ENCODE measurements at regions not wholly inside any gene's neighbourhood (a gene's known extent, or its start where the extent isn't known, plus 50 kb on each side); places are given as distances from the start of the nearest gene placed in this dataset.

- no peak for DNase-seq
These were observed 1273.4 kb downstream of the TBC1D22A start for GRCh38 chr22:48035897-48036296.

- no peak for DNase-seq
These were observed 1269.1 kb downstream of the TBC1D22A start for GRCh38 chr22:48031589-48031988.

GRCh38 chr22:48025096-48025495 lies 1262.6 kb downstream of the TBC1D22A start:
- no peak for DNase-seq

DNA sequence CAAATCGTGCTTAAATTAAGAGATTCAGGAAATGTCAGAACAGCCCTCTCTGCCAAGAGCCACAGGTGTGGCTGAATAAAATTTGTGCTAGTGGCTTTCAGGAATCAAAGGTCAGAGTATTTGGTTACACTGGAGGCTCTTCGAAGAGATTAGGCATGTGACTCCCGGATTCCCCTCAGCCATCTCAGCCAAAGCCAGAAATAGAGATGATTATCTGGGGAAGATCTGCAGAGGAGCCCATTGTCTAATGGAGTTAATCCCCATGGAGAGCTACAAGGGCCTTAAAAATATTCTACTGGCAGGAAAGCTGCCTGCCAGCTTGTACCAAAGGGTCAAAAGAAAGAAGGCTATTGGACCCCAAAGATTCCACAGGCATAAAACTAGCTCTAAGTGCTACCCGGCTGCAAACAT lies 1259.5 kb downstream of the TBC1D22A start:
- no peak for DNase-seq

GRCh38 chr22:48018346-48018745 lies 1255.9 kb downstream of the TBC1D22A start:
- DNase-seq = no peak

GRCh38 chr22:48015701-48016100 lies 1253.3 kb downstream of the TBC1D22A start:
- no peak for DNase-seq

DNA sequence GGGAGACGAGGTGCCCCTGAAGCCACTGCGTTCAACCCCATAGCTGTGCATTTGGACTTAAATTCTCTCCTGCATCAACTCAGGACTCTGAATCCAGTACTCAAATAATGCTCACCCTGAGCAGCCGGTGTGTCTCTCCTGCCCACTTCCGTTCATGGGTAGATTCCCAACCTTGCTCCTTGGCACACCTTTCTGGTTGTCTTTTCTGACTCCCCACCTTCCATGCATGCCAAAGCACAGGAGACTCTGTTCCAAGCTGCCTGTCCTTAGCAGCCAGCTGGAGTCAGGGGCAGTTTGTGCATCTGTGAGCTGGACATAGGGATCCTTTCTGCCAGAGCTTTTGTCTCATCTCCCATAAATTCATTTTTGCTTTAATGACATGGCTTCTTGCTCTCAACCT lies 1242.5 kb downstream of the TBC1D22A start:
- DNase-seq = no peak

DNA sequence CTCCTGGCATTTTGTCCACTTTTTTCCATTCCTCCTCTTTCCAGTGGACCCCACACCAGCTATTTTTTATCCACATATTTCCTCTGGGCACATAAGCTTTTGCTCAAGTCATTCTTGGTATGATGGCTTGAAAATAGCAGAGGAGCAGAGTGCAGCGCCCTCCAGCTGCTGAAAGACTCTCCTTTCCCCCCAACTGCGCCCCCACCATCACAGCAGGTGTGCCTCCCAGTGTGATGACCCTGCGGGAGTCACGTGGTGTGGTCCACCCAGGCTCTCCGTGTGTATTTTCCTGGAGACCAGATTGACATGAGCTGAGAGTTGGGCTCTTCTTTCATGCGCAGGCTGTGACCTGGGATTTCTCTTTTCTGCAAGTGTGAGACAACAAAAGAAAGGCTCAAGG lies 1241.6 kb downstream of the TBC1D22A start:
- no peak for DNase-seq

DNA sequence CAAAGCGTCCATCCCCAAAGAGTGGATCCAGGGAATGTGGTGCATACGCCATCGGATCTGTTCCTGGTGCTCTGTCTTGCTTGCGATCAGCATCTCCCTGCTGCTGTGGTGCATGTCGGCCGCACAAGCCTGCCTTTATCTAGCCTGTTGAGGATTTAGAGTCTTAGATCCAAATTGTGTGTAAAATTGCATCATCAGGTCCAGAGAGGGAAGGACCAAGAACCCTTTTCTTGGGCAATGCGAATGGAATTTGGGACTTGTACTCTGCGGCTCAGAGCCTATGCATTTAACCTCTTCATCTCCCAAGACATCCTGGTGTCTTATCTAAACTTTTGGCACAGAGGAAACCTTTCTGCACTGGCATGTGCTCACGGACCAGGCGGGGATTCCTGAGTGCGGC lies 1238.7 kb downstream of the TBC1D22A start:
- DNase-seq = no peak

DNA sequence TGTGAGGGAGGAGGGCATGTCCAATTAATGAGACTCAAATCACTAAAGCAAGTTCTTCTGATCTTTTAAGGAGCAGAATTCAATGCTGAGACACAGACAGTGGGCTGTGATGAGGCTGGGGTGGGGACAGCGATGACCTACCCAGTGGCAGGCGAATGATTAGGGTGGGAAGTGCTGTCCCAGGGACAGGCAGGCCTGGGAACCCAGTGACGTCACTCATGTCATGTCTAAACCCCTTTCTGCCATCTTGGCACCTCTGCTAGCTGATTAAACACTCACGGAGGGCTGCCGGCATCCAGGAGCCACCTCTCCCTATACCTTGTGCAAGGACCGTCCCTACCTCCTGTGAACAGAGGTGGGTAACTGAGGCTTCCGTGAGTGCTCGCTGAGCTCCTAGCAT lies 1235.2 kb downstream of the TBC1D22A start:
- DNase-seq = no peak

- DNase-seq = no peak
These were observed 1234.7 kb downstream of the TBC1D22A start for GRCh38 chr22:47997052-47997590.

DNA sequence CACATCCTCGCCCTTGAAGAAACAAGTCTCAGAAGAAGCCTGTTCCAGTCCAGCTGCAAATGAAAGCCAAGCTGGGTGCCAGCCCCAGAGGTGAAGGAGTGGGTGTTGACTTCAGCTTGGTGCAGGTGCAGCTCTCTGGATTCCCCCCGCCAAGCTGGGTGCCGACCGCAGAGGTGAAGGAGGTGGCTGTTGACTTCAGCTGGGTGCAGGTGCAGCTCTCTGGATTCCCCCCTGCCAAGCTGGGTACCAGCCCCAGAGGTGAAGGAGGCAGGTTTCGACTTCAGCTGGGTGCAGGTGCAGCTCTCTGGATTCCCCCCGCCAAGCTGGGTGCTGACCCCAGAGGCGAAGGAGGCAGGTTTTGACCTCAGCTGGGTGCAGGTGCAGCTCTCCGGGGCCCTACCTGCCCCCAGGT lies 1234.0 kb downstream of the TBC1D22A start:
- no peak for DNase-seq

- no peak for DNase-seq
These were observed 1233.3 kb downstream of the TBC1D22A start for GRCh38 chr22:47995718-47996117.

- no peak for DNase-seq
These were observed 1232.8 kb downstream of the TBC1D22A start for GRCh38 chr22:47995264-47995627.

DNA sequence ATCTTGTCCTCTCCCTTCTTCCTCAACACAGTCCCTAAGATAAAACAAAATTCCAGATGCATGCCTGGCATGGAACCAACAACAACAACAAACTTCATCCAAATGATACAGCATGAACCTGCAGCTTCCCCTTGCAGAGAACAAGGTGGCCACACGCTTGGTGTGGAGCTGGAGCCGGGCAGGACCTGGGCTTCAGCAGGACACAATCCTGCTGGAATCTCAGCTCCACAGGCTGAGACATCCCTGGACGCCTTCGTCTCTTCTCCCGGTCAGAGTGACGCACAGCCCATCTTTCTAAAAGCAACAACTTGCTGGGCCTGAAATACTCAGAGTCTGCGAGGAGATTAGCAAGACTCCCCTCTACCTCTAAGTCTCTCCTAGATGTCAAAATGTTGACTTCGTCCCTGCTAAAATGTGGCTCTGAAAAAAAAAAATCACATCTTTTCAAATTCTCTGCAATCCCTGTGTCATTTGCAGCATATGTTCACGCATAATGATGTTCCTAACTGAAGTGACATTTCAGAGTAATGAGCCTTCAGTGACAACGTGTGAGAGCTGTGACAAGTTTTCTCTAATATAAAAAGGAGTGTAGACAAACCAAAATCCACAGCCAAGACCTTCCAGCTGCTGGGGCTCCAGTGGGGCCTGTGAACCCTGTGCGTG lies 1232.3 kb downstream of the TBC1D22A start:
- DNase-seq = no peak

- DNase-seq = no peak
These were observed 1231.6 kb downstream of the TBC1D22A start for GRCh38 chr22:47994045-47994444.

GRCh38 chr22:47990481-47990880 lies 1228.0 kb downstream of the TBC1D22A start:
- no peak for DNase-seq

- DNase-seq = no peak
These were observed 1225.5 kb downstream of the TBC1D22A start for GRCh38 chr22:47987885-47988515.

DNA sequence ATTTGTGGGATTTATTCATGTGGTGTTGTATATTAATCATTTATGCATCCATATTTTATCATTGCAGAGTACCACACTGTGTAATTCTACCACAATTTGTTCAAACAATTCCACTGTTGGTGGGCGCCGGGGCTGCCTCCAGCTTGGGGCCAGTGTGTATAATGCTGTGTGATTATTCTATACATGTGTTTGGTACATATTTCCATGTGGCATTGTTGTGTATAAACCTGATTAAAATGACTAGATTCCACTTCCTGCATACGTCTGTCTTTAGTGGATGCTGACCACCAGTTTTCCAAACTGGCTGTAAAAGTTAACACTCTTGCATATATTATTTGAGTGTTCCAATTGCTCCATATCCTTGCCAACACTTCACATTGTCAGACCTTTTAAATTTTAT lies 1213.8 kb downstream of the TBC1D22A start:
- no peak for DNase-seq

DNA sequence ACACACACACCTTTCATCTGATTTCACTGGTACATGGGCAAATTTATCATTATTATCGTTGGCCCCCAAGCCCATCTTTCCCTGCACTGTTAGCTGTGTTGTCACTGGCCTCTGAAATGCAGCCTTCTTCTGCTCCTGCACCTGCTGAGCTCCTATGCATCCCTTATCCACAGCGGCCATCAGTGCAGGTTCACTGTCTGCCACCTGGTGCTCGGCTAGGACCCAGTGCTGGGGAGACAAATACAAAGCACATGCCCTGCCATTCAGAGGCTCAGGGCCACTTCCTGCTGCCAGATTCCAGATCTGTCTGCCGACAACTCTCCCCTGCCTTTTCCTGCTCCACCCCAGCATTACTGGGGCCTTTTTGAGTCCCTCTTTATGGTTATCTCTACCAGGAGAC lies 1205.4 kb downstream of the TBC1D22A start:
- no peak for DNase-seq

GRCh38 chr22:47966316-47966715 lies 1203.9 kb downstream of the TBC1D22A start:
- no peak for DNase-seq

DNA sequence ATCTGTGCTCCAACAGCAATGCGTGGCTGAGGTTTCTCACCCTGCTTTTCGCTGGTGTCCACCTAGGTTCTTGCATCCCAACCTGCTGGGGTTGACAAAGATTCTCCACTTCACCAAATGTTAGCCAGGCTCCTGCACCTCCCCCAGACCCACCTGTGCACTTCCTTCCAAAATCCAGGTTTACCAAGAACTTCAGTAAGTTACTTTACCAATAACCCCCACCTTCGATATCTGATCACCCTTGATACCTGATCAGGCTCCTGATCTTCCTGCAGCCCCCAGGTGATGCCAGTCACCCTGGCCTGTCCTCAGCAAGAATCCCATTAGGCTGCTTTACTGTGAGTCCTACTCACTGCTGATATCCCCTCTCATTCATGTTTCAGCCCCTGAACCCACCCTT lies 1203.4 kb downstream of the TBC1D22A start:
- no peak for DNase-seq

DNA sequence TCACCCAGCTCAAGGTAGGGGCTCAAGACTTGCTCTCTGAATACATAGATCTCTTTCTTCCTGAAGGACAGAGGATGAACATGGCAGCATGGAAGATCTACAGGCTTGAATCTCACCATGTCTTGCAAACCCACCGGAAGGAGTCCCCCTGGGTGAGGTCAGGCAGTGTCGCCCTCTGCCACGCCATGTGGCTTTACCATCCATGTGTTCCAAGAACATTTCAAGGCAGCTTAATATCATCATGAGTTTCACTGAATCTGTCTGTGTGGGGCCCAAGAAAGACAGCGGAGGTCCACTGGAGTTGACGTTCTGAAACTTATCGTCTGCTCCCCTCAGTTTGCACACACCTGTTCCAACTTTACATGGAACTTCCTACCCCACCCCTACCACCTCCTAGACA lies 1202.6 kb downstream of the TBC1D22A start:
- DNase-seq = no peak

DNA sequence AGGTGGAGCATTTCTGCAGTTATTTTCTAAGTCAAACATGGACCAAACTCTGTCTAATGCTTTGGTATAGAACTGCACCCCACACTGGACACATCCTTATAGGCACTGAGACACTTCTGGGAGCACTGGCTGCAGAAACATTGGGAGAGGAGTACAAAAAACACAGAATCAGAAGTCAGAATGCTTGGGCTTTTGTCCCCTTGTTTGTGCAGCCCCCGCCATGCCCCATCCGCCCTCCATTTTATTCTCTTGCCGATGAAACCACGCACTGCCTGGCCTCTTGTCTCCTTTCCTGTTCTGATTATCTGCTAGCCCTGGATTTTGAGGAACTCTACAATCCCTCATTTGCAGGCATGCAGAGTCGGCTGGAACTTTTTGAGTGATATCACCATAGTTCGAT lies 1201.2 kb downstream of the TBC1D22A start:
- no peak for DNase-seq

DNA sequence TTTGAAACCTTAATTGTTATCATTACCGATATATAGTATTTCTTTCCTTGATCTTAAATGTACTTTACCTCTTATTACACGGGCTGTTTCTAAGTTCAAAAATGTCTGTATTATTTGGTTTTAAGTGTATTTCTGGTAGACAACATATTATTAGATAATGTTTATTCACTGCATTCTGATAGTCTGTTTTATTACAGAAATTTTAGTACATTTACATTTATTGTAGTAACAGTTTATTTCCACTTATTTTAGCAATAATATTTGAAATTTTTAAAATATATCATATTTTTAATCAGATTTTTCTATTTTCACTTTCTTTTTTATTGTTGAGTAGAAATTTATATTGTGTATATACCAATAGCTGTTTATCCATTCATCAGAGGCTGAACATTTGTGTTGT lies 1195.2 kb downstream of the TBC1D22A start:
- DNase-seq = no peak
